ENCODE measurements at regions not wholly inside any gene's neighbourhood (a gene's known extent, or its start where the extent isn't known, plus 50 kb on each side); places are given as distances from the start of the nearest gene placed in this dataset.

DNA sequence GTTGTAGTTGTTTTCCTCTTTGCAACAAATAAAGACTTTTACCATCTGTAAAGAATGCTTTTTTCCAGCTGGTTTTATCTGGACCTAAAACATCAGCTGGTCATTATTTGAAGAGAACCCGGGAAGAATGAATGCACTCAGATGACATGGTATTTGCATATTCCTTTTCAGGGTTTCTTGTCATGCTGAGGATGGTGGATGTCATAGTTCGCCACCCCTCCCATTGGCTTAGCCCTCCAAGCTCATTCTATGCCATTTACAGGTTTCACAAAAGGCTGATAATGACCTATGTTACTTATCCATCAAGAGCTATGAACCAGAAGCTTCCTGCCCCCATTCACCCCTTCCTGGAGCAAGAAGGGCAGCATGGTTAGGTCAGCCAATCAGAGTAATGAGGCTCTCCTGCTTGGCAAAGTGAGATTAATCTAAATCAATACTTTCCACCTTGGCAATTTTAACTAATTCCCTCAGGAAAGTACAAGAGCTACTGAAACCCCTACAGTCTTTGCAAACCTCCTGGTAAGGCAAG lies 440.5 kb upstream of the TLE4 start:
- no peaks in the 10 kb centered on the region for H3K9me3 Mint-ChIP-seq
- no peaks in the 10 kb centered on the region for H3K36me3 Mint-ChIP-seq (ENCODE audit: low read depth)
- no peak overlapping the region for H3K4me3 Mint-ChIP-seq
- H3K27me3 Mint-ChIP-seq = no peaks in the 10 kb centered on the region
- H3K4me1 Mint-ChIP-seq = no peaks in the 10 kb centered on the region
- DNase-seq (no peak), ATAC-seq (no peak)
- H3K27ac Mint-ChIP-seq = no peak overlapping the region

- Mint-ChIP-seq H3K4me1 (no peaks in the 10 kb centered on the region), H3K36me3 (ENCODE audit: low read depth) (no peaks in the 10 kb centered on the region), H3K9me3 (no peaks in the 10 kb centered on the region), H3K4me3 (no peak overlapping the region), H3K27ac (no peak overlapping the region), H3K27me3 (no peaks in the 10 kb centered on the region)
- no peak for ATAC-seq
- DNase-seq = no peak
Observed at GRCh38 chr9:79131824-79132377, 439.9 kb upstream of the TLE4 start.

DNA sequence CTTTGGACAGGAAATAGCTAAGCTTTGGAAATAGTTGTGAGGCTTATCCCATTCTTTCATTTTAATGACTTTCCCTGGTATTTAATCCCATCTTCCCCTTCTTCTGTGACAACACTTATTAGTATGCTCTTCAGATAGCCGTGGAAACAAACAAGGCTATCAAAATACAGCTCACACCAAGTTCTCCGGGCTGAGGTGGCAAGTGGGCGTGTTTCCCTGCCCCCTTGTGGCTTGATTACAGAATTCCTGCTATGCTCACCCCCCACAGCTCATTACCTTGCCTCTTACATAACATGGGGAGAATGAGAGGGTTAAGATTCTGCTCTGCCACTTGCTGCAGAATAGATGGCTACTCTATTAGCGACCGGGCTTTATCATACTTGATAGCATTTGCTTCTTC lies 437.1 kb upstream of the TLE4 start:
- no peaks in the 10 kb centered on the region for H3K9me3 Mint-ChIP-seq
- DNase-seq (no peak), ATAC-seq (no peak)
- H3K4me3 Mint-ChIP-seq = no peak overlapping the region
- H3K27me3 Mint-ChIP-seq = no peaks in the 10 kb centered on the region
- no peaks in the 10 kb centered on the region for H3K4me1 Mint-ChIP-seq
- no peak overlapping the region for H3K27ac Mint-ChIP-seq
- no peaks in the 10 kb centered on the region for H3K36me3 Mint-ChIP-seq (ENCODE audit: low read depth)

DNA sequence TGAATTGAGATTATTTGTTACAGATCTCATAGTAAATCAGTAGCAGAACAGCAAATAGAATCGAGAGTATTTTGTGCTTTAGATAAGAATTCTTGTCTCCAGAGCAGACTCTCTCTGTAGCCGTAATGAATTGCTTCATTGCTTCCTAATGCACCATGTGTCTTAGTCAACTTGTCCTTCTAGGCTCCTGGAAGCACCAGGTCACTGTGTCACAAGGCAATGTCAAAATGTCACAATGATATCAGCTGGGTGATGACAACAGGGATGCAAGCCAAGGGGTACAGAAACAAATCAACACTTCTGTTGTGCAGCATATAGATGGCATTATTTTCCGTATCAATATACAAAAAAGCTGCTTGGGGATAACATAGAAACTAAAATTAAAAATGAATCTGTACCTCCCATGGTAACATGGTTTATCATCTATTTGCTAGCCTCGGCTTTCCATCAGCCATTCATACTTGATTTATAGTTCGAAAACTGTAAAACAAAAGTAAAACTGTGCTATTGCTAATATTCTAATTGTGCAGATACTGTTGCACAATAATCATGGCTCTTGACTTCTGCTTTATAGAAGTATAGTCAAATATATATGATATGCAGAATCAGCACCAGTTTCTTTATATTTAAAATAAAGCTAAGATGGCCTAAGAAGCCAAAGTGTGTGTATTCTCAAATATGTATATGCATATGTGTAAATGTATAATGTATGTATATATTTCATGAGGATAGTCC lies 435.9 kb upstream of the TLE4 start:
- no peaks in the 10 kb centered on the region for H3K9me3 Mint-ChIP-seq
- H3K27ac Mint-ChIP-seq = no peak overlapping the region
- no peak for ATAC-seq
- H3K27me3 Mint-ChIP-seq = no peaks in the 10 kb centered on the region
- no peak overlapping the region for H3K4me3 Mint-ChIP-seq
- no peaks in the 10 kb centered on the region for H3K36me3 Mint-ChIP-seq (ENCODE audit: low read depth)
- no peak for DNase-seq
- H3K4me1 Mint-ChIP-seq = no peaks in the 10 kb centered on the region

- DNase-seq = no peak
- ATAC-seq = no peak
- Mint-ChIP-seq H3K4me3 (no peak overlapping the region), H3K36me3 (ENCODE audit: low read depth) (no peaks in the 10 kb centered on the region), H3K27ac (no peak overlapping the region), H3K9me3 (no peaks in the 10 kb centered on the region), H3K4me1 (no peaks in the 10 kb centered on the region), H3K27me3 (no peaks in the 10 kb centered on the region)
Observed at GRCh38 chr9:79140751-79141150, 431.0 kb upstream of the TLE4 start.

DNA sequence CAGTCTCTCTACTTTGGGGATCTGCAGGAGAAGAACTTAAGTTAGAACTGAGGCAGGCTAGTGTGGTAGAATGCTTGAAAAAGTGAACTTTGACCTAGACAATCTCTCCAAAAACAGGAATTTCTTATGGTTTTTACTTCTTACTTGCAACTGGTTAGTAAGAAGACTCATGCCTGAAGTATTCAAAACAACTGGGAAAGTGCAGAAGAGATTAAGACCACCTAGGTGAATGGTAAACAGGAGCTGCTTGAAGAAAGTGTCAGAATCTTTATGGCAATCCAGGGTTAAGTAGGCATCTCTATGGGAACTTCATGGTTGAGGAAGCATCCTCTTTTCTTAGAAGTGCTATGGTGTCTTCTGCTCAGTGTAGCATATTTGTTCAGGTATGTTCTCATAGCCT lies 428.6 kb upstream of the TLE4 start:
- ATAC-seq (no peak), DNase-seq (no peak)
- Mint-ChIP-seq H3K27me3 (peaks cover 2% of the 10 kb centered on the region), H3K4me1 (no peaks in the 10 kb centered on the region), H3K4me3 (no peak overlapping the region), H3K9me3 (peaks cover 3% of the 10 kb centered on the region), H3K27ac (no peak overlapping the region), H3K36me3 (ENCODE audit: low read depth) (no peaks in the 10 kb centered on the region)

DNA sequence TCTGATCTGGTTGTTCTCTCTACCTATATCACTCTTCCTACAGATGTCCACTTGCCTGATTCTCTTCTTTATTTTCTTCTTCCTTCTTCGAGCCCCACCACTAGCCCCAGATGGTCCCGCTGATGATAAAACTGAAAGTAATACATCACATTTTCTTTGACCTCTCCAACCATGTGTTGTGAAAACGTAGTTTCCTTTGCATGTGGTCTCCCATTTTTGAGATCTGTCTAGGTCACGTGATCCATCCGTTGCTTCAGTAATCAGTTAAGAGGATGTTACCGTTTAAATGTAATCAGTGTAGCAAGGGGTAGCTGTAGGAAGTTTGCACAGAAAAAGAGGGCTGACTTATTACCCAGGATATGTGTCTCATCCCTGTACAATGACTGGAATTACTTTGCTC lies 426.3 kb upstream of the TLE4 start:
- Mint-ChIP-seq H3K27me3 (peaks cover 2% of the 10 kb centered on the region), H3K36me3 (ENCODE audit: low read depth) (no peaks in the 10 kb centered on the region), H3K4me3 (no peak overlapping the region), H3K9me3 (peaks cover 3% of the 10 kb centered on the region), H3K27ac (no peak overlapping the region), H3K4me1 (no peaks in the 10 kb centered on the region)
- ATAC-seq = no peak
- DNase-seq = no peak

GRCh38 chr9:79149585-79149984 lies 422.2 kb upstream of the TLE4 start:
- Mint-ChIP-seq H3K27ac (no peak overlapping the region), H3K36me3 (ENCODE audit: low read depth) (no peaks in the 10 kb centered on the region), H3K27me3 (peaks cover 2% of the 10 kb centered on the region), H3K4me1 (no peaks in the 10 kb centered on the region), H3K9me3 (peaks cover 3% of the 10 kb centered on the region), H3K4me3 (no peak overlapping the region)
- ATAC-seq = no peak
- no peak for DNase-seq

DNA sequence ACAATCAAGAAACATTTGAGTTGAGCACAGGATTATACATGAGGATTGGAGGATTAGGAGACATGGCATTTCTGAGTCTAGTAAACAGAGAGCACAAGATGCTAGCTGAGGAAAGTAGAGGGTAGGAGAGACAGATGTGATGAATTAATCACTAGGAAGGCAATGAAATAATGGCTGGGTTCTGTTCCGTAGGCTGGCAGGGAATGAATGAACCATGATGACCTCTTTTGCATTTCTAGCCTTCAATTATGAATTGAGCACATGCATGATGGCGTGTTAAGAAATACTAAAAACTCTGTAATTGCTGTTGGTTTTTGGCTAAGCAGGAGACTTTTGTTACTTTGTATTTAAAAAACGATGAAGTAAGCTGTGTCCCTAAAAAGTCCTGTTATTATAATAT lies 420.0 kb upstream of the TLE4 start:
- Mint-ChIP-seq H3K27ac (no peak overlapping the region), H3K4me3 (no peak overlapping the region), H3K4me1 (no peaks in the 10 kb centered on the region), H3K36me3 (ENCODE audit: low read depth) (no peaks in the 10 kb centered on the region), H3K27me3 (peaks cover 2% of the 10 kb centered on the region), H3K9me3 (no peaks in the 10 kb centered on the region)
- DNase-seq = no peak
- ATAC-seq = no peak

DNA sequence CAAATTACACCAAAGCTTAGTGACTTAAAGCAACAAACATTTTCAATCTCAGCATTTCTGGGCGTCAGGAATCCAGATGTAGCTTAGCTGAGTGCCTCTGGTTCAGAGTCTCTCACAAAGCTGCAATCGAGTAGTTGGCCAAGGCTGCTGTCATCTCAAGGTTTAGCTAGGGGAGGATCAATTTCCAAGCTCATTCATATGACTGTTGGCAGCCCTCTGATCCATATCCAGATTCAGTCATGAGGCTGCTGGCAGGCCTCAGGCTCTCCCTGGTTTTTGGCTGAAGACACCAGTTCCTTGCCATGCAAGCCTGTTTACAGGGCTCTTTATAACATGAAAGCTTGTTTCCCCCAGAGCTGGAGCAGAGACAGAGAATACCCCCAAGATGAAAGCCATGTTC lies 419.5 kb upstream of the TLE4 start:
- H3K9me3 Mint-ChIP-seq = no peaks in the 10 kb centered on the region
- no peak overlapping the region for H3K27ac Mint-ChIP-seq
- no peak overlapping the region for H3K4me3 Mint-ChIP-seq
- H3K36me3 Mint-ChIP-seq (ENCODE audit: low read depth) = no peaks in the 10 kb centered on the region
- H3K27me3 Mint-ChIP-seq = peaks cover 2% of the 10 kb centered on the region
- no peaks in the 10 kb centered on the region for H3K4me1 Mint-ChIP-seq
- DNase-seq (no peak), ATAC-seq (no peak)

DNA sequence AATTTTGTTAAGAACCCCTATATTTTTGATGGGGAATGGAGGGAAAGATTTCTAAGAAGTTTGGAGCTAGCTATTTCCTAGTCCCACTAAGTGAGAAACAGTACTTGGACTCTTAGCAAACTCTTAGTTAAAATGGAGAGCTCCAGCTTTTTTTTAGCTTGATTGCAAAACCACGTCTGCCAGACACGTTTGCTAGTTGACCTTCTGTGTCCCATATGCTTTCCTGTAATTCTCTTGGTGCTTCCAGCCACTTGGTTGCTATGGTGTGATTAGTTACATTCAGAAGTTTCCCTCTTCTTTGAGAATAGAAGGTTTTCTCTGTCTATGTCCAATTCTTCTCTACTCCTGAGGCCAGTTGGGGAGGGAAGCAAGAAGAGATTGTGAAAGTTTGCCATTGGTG lies 417.0 kb upstream of the TLE4 start:
- DNase-seq (no peak), ATAC-seq (no peak)
- no peaks in the 10 kb centered on the region for H3K4me1 Mint-ChIP-seq
- no peaks in the 10 kb centered on the region for H3K27me3 Mint-ChIP-seq
- H3K36me3 Mint-ChIP-seq (ENCODE audit: low read depth) = no peaks in the 10 kb centered on the region
- H3K27ac Mint-ChIP-seq = no peak overlapping the region
- no peak overlapping the region for H3K4me3 Mint-ChIP-seq
- no peaks in the 10 kb centered on the region for H3K9me3 Mint-ChIP-seq

- DNase-seq (no peak), ATAC-seq (no peak)
- Mint-ChIP-seq H3K4me1 (no peaks in the 10 kb centered on the region), H3K36me3 (ENCODE audit: low read depth) (no peaks in the 10 kb centered on the region), H3K9me3 (no peaks in the 10 kb centered on the region), H3K27ac (no peak overlapping the region), H3K4me3 (no peak overlapping the region), H3K27me3 (no peaks in the 10 kb centered on the region)
Observed at GRCh38 chr9:79155308-79155707, 416.5 kb upstream of the TLE4 start.

GRCh38 chr9:79163544-79163943 lies 408.2 kb upstream of the TLE4 start:
- no peak for ATAC-seq
- H3K9me3 Mint-ChIP-seq = no peaks in the 10 kb centered on the region
- H3K4me3 Mint-ChIP-seq = no peak overlapping the region
- H3K27ac Mint-ChIP-seq = no peak overlapping the region
- DNase-seq = no peak
- H3K36me3 Mint-ChIP-seq (ENCODE audit: low read depth) = no peaks in the 10 kb centered on the region
- H3K27me3 Mint-ChIP-seq = peaks cover 6% of the 10 kb centered on the region
- peaks cover 4% of the 10 kb centered on the region for H3K4me1 Mint-ChIP-seq

- DNase-seq = no peak
- H3K4me1 Mint-ChIP-seq = peaks cover 4% of the 10 kb centered on the region
- no peaks in the 10 kb centered on the region for H3K9me3 Mint-ChIP-seq
- peaks cover 10% of the 10 kb centered on the region for H3K27me3 Mint-ChIP-seq
- H3K36me3 Mint-ChIP-seq (ENCODE audit: low read depth) = no peaks in the 10 kb centered on the region
- no peak for ATAC-seq
- H3K4me3 Mint-ChIP-seq = no peak overlapping the region
- H3K27ac Mint-ChIP-seq = no peak overlapping the region
Observed at GRCh38 chr9:79164406-79164805, 407.4 kb upstream of the TLE4 start.

GRCh38 chr9:79165020-79165780 lies 406.6 kb upstream of the TLE4 start:
- DNase-seq = no peak
- Mint-ChIP-seq H3K36me3 (ENCODE audit: low read depth) (no peaks in the 10 kb centered on the region), H3K27me3 (peaks cover 10% of the 10 kb centered on the region), H3K4me1 (peaks cover 4% of the 10 kb centered on the region), H3K4me3 (no peak overlapping the region), H3K9me3 (peaks cover 3% of the 10 kb centered on the region), H3K27ac (no peak overlapping the region)
- ATAC-seq = no peak

All from activated naive CD8-positive, alpha-beta T cell treated with anti-CD3 and anti-CD28 coated beads, Interleukin-2, amount 50 U/mL, for 24 hours (primary cell).